NCI-H2227 (cell line): ENCODE measurements at regions not wholly inside any gene's neighbourhood (a gene's known extent, or its start where the extent isn't known, plus 50 kb on each side); places are given as distances from the start of the nearest gene placed in this dataset.
A peak's percentile ranks its signal among the peaks of the same experiment; 100 is the strongest.

Experiments
- DNase-seq: peaks from one replicate; lab custom pipeline; 2025; ENCODE audit not compliant: unreplicated experiment; lab: John Stamatoyannopoulos, UW

DNA sequence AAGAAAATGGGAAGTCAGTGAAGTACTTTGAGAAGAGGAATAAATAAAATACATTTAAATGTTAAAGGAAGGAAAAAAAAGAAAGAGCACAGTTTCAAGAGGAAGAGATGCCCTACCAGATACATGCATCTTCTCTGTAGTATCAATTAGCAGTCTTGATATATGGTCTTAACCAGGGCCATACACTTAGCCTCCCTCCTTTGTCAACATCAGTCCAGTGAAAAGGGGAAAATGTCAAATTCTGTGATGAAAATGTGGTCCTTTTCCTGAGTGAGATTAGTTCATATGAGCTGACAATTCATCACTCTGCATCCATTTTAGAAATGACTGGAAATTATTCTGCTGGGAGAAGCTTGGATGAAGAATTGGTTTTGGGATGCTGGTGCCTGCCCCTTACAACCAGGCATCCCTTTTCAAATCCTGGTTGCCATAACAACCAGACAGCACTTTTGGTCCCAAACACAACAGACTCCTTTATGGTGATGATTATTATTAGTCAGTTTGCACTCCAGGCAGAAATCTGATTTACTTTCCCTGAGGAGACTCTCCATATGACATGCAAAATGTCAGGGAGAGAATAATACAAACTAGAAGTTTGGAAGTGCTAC lies 933.6 kb upstream of the CDH8 start:
- DNase-seq: peak; percentile 30

DNA sequence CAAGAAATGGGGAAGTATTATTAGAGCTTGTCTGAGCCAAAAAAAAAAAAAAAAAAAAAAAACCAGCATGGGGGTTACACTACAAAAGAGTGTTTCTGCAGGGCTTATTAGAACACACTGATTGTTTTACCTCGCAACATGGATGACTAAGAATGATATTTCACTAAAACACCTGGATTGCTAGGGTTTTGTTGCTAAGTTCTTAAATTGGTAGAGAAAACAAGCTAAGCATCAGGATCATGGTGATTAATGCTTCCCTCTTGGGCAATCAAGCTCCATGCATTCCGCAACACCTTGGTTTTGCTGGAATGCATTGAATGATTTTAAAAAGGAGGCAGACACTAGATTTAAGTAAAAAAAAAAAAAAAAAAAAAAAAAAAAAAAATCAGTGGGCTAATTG lies 931.4 kb upstream of the CDH8 start:
- DNase-seq: no peak

DNA sequence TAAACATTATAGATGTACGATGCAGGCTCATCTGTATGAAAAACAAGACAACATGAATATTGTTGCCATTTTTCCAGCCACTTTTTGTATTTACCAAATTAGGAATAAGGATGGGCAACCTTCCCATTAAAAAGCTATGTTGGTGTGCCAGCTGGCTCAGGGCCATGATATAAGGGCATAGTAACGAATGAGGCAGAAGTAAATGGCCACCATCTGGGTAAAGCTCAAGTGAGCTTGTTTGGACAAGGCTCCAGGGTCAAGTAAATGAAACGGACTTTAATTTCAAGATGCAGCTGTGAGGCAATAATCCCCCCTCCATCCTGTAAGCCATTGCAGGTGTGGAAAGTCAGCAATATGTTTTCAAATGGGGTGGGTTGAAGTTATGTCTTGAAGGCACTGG lies 930.9 kb upstream of the CDH8 start:
- no peak for DNase-seq

GRCh38 chr16:62966626-62967025 lies 930.4 kb upstream of the CDH8 start:
- no peak for DNase-seq

DNA sequence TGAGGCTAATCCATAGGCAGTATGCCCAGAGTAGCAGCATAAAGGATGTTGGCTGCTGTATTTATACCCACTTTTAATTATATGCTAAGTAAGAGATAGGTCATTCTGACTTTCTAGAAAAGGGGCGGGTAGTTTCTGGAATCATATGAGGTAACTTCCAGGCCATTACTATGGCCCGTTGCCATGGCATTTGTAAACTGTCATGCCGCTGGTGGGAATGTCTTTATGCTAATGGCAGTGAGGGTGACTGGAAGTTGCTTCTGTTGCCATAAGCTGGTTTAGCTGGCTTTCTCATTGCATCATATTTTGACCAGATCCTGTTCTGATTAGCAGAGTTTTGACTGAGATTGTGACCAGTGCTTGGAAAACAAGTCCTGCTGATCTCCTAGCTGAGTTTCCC lies 929.6 kb upstream of the CDH8 start:
- no peak for DNase-seq

DNA sequence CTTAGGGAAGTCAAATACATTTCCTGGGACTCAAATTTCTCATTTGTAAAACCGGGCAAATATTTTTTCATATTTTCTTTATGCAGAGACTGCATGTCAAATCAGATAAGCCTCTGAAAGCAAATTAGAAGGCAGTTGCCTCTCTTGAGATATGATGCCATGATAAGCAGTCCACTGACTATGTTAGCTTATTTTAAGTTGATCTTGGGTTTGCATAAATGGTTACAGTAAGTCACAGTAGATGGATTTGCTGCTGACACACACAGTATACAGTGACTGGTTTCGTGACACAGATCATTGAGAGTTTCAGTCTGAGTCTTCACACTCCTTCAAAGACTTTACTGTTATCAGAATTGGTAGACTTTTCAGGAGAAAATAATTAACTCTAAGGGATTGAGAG lies 927.6 kb upstream of the CDH8 start:
- DNase-seq: no peak

DNA sequence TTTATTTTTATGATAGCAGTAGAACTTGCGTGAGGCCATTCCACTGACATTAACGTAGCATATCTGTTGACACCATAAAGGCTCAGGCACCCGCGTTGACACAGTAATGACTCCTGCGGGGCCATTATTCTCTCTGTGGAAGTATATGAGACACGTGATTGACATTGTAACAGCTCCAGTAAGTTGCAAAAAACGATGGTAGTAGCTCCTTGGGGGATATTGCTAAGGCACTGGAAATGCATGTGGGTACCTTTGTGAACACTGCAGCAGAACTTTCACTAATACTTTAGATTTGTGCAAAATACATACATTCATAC lies 918.8 kb upstream of the CDH8 start:
- DNase-seq: no peak

- DNase-seq: no peak
Measured at GRCh38 chr16:62954144-62955032, 918.1 kb upstream of the CDH8 start.

- no peak for DNase-seq
Measured at GRCh38 chr16:62950351-62950750, 914.1 kb upstream of the CDH8 start.

GRCh38 chr16:62940569-62940968 lies 904.3 kb upstream of the CDH8 start:
- no peak for DNase-seq

DNA sequence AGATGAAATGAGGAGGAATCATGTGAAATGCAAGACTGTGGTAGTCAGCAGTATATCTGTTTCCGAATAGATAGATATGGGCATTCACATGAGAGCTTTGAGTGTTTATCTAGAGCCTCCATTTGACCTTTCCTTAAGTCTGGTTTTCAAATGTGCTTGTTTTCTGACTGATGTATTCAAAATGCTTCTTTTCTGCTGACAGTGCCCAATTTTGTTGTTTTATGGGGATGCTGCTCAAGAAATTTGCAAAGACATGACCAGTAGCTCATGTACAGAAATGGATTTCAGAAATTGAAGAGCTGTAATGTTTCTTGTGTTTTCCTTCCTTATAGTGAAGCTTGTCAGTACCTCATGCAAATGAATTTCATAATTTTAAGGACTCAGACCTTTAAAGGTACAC lies 903.4 kb upstream of the CDH8 start:
- DNase-seq: no peak

DNA sequence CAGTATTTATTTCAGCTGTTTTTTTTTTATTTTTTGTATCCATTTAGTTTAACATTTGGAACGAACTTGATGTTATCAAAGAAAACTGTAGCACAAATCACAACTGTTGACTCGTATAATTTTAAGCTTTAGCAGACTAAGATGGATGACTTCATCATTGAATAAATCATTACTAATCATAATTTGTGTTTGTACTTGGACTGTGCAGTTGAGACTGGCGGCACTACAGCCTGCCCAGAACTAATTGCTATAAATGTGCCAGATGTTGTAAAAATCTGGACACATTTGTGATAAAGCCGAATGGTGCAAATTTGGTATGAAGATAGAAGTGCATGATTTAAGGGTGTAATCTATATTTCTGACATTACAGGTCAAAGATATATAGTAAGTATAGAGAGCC lies 897.7 kb upstream of the CDH8 start:
- DNase-seq: no peak

DNA sequence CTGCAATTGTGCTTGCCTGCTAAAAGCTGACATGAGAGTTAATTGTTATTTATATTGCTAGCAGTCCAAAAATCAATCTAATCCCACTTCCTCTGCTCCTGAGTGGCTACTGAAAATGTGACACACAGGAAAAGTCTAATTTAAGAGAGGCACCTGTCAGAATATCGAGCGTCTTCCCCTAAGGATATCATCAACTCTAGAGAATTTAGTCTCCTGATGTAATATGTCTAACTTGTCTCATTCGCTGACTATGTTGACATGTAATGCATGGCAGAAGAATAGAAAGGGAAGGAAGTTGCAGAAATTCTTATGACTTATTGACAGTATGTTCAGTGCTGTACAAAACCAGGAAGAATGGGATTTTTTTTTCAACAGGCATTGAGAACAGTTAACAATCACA lies 893.4 kb upstream of the CDH8 start:
- no peak for DNase-seq

- no peak for DNase-seq
Measured at GRCh38 chr16:62927122-62927521, 890.9 kb upstream of the CDH8 start.

GRCh38 chr16:62926121-62926801 lies 890.0 kb upstream of the CDH8 start:
- no peak for DNase-seq

GRCh38 chr16:62921904-62922303 lies 885.7 kb upstream of the CDH8 start:
- DNase-seq: no peak

DNA sequence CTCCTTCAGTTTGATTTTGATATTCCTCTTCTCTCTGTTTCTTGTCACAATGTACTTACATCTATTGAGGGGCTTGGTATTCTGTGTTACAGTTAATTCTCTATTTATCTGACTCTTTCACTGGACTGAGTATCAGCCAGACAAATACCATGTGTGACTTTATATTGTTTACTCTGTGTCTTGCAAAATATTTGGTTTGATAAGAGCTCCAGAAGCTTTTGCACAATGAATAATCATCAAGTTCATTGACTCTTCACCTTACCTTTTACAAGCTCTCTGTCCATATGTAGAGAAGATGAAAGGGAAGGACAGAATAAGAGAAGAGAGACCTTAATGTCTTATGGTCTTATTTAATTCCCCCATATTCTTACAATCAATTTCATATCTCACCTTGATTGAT lies 877.7 kb upstream of the CDH8 start:
- no peak for DNase-seq

- no peak for DNase-seq
Measured at GRCh38 chr16:62913333-62913732, 877.1 kb upstream of the CDH8 start.

DNA sequence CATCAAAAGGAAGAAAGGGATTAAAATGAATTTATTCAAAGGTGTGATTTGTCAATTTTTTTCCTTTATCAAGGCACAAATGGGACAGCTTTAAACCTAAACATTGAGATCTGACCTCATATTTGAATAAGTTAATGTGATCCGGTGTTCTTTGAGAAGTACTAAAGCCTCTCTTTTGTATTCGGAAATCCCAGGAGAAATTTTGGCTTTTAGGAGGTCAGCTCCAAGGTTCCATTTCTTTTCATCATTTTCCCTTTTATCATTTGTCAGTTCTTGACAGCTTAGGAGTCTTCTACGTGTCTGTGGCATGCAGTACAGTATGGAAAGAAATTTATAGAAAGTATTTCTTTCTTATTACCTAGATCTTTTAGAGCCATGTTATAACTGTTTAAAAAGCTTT lies 873.4 kb upstream of the CDH8 start:
- no peak for DNase-seq

DNA sequence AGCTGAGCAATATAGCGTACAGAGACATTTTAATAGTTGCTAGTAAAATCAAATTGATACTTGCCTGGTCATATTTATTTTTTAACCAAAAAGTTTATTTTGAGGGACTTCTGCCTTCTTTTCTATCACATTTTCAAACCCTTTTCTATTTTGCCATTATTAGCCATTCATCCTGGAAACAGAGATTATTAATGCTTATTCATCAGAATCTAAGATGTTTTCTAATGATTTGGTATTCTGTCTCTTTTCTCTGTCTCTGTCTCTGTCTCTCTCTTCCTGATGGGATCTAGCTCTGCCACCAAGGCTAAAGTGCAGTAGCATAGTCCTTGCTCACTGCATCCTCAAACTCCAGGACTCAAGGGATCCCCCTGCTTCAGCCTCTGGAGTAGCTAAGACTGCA lies 871.3 kb upstream of the CDH8 start:
- no peak for DNase-seq

DNA sequence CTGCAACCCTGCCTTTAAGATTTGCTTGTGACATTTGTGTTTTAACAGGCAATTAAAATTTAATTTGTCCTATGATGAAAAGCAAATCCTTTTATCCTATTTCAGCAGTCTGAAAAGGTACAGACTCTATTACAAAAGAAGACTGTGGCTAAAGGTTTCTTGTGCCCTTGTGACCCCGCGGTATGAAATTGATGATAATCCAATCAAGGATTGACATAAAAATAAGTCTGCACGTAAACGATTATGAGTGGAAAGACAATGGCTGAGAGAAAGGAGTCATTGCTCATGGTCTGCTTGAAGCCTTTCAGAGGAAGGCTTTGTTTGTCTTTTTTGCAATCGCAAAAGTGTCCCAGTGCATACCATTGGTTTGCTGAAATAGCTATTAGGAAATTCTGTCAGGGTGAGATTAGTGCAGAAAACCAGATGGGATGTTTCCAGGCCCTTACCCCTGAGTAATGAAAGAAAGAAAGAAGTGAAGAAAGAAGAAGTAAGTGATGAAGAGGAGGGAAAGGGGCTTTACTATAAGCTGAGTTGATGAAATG lies 867.8 kb upstream of the CDH8 start:
- DNase-seq: no peak

- no peak for DNase-seq
Measured at GRCh38 chr16:62899737-62900136, 863.5 kb upstream of the CDH8 start.
